ENCODE measurements at regions not wholly inside any gene's neighbourhood (a gene's known extent, or its start where the extent isn't known, plus 50 kb on each side); places are given as distances from the start of the nearest gene placed in this dataset.

DNA sequence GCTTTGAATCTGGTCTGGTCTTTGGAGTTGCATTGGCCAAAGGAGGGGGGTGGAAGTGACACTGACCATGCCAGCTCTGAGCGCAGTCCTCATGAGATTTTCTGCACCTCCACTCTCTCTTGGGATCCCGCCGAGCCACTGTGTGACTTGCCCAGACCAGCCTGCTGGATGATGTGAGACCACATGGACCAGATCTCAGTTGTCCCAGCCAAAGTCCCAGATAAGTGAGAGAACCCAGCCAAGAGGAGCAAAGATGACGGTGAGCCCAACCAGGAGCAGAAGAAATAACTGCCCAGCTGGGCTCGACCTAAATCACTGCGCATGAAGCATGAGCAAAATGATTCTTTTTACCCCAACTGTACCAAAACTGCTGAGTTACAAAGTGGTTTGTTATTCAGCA lies 96.5 kb upstream of the ERCC4 start:
- peaks cover 0 to 4% (median 2%) of the 10 kb centered on the region in 4 donors for H3K4me1 ChIP-seq (ENCODE audit: control insufficient read depth in 4 of 4, insufficient read depth in 4 of 4, low read length in 3 of 4)
- WGBS, result 88% methylated on average over 6 of the region's 6 CpGs
- H3K9me3 ChIP-seq (ENCODE audit: control insufficient read depth in 4 of 4, low read length in 3 of 4), result peaks cover 0 to 3% (median 0%) of the 10 kb centered on the region in 4 donors
- TF ChIP-seq HNF4A (conservative IDR thresholded peaks at IDR 0.05), result no peak
- no peak for TF ChIP-seq RXRA (IDR thresholded peaks at IDR 0.05)
- TF ChIP-seq, protein P1, sequence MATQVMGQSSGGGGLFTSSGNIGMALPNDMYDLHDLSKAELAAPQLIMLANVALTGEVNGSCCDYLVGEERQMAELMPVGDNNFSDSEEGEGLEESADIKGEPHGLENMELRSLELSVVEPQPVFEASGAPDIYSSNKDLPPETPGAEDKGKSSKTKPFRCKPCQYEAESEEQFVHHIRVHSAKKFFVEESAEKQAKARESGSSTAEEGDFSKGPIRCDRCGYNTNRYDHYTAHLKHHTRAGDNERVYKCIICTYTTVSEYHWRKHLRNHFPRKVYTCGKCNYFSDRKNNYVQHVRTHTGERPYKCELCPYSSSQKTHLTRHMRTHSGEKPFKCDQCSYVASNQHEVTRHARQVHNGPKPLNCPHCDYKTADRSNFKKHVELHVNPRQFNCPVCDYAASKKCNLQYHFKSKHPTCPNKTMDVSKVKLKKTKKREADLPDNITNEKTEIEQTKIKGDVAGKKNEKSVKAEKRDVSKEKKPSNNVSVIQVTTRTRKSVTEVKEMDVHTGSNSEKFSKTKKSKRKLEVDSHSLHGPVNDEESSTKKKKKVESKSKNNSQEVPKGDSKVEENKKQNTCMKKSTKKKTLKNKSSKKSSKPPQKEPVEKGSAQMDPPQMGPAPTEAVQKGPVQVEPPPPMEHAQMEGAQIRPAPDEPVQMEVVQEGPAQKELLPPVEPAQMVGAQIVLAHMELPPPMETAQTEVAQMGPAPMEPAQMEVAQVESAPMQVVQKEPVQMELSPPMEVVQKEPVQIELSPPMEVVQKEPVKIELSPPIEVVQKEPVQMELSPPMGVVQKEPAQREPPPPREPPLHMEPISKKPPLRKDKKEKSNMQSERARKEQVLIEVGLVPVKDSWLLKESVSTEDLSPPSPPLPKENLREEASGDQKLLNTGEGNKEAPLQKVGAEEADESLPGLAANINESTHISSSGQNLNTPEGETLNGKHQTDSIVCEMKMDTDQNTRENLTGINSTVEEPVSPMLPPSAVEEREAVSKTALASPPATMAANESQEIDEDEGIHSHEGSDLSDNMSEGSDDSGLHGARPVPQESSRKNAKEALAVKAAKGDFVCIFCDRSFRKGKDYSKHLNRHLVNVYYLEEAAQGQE (IDR thresholded peaks at IDR 0.05), result no peak
- no peak for TF ChIP-seq RAD21 (IDR thresholded peaks at IDR 0.05)
- TF ChIP-seq GABPA (IDR thresholded peaks at IDR 0.05 in 1 of 2, conservative IDR thresholded peaks at IDR 0.05 in 1 of 2), result no peak
- TF ChIP-seq, protein P2, sequence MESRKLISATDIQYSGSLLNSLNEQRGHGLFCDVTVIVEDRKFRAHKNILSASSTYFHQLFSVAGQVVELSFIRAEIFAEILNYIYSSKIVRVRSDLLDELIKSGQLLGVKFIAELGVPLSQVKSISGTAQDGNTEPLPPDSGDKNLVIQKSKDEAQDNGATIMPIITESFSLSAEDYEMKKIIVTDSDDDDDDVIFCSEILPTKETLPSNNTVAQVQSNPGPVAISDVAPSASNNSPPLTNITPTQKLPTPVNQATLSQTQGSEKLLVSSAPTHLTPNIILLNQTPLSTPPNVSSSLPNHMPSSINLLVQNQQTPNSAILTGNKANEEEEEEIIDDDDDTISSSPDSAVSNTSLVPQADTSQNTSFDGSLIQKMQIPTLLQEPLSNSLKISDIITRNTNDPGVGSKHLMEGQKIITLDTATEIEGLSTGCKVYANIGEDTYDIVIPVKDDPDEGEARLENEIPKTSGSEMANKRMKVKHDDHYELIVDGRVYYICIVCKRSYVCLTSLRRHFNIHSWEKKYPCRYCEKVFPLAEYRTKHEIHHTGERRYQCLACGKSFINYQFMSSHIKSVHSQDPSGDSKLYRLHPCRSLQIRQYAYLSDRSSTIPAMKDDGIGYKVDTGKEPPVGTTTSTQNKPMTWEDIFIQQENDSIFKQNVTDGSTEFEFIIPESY (IDR thresholded peaks at IDR 0.05), result no peak
- TF ChIP-seq TAF1 (conservative IDR thresholded peaks at IDR 0.05), result no peak
- TF ChIP-seq FOXA1 (IDR thresholded peaks at IDR 0.05), result no peak
- no peak for TF ChIP-seq SP1 (IDR thresholded peaks at IDR 0.05)
- TF ChIP-seq, protein P3, sequence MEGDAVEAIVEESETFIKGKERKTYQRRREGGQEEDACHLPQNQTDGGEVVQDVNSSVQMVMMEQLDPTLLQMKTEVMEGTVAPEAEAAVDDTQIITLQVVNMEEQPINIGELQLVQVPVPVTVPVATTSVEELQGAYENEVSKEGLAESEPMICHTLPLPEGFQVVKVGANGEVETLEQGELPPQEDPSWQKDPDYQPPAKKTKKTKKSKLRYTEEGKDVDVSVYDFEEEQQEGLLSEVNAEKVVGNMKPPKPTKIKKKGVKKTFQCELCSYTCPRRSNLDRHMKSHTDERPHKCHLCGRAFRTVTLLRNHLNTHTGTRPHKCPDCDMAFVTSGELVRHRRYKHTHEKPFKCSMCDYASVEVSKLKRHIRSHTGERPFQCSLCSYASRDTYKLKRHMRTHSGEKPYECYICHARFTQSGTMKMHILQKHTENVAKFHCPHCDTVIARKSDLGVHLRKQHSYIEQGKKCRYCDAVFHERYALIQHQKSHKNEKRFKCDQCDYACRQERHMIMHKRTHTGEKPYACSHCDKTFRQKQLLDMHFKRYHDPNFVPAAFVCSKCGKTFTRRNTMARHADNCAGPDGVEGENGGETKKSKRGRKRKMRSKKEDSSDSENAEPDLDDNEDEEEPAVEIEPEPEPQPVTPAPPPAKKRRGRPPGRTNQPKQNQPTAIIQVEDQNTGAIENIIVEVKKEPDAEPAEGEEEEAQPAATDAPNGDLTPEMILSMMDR (IDR thresholded peaks at IDR 0.05; ENCODE audit: low read depth, low read length, missing input control), result no peak
- H3K36me3 ChIP-seq (ENCODE audit: control insufficient read depth in 4 of 4, insufficient read depth in 3 of 4, low read depth in 1 of 4, low read length in 3 of 4), result no peaks in the 10 kb centered on the region
- H3K4me3 ChIP-seq (ENCODE audit: low read depth in 1 of 3, low read length in 3 of 3), result no peak overlapping the region
- no peaks in the 10 kb centered on the region for H3K27me3 ChIP-seq (ENCODE audit: control insufficient read depth in 4 of 4, insufficient read depth in 4 of 4, low read length in 3 of 4)
- DNase-seq (ENCODE audit: low spot score), result no peak
- no peak overlapping the region for H3K9ac ChIP-seq (ENCODE audit: low read depth in 1 of 2, low read length in 2 of 2)
- H3K27ac ChIP-seq (ENCODE audit: low read depth in 1 of 2, low read length in 2 of 2), result no peak overlapping the region

DNA sequence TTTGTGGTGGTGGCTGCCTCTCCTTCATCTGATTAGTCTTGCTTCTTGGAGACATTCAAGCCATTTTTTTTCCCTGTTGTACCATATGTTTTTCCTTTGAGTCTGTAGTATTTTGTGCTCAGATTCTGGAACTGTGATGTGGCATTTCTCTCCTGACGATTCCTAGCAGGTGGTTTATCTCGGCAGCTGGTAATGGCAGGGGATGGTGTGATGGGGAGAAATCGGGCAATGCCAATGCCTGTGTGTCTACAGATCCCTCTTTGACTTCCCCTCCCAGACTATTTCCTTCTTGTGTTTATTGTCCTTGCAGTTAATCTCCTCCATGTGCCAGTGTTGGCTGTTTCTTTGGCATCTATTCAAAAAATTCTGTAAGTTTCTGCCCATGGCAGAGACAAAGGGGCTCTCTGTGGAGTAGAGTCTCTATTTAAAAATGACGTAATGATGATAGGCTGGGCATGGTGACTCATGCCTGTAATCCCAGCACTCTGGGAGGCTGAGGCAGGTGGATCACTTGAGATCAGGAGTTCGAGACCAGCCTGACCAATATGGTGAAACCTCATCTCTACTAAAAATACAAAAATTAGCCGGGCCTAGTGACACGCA lies 90.2 kb upstream of the ERCC4 start:
- Histone ChIP-seq H3K4me1 (ENCODE audit: control insufficient read depth in 4 of 4, insufficient read depth in 4 of 4, low read length in 3 of 4) (no peaks in the 10 kb centered on the region), H3K9me3 (ENCODE audit: control insufficient read depth in 4 of 4, low read length in 3 of 4) (no peaks in the 10 kb centered on the region)
- WGBS, result 81% methylated on average over 7 of the region's 7 CpGs
- no peak for TF ChIP-seq JUND (IDR thresholded peaks at IDR 0.05)
- TF ChIP-seq, protein P4, sequence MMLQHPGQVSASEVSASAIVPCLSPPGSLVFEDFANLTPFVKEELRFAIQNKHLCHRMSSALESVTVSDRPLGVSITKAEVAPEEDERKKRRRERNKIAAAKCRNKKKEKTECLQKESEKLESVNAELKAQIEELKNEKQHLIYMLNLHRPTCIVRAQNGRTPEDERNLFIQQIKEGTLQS (IDR thresholded peaks at IDR 0.05), result no peak
- TF ChIP-seq, protein P2 (IDR thresholded peaks at IDR 0.05), result no peak
- no peak for TF ChIP-seq FOXA2 (IDR thresholded peaks at IDR 0.05)
- TF ChIP-seq YY1 (IDR thresholded peaks at IDR 0.05), result no peak
- TF ChIP-seq HNF4A (conservative IDR thresholded peaks at IDR 0.05), result no peak
- TF ChIP-seq EGR1 (IDR thresholded peaks at IDR 0.05; ENCODE audit: low read depth in 2 of 2), result no peak
- TF ChIP-seq, protein P3 (IDR thresholded peaks at IDR 0.05; ENCODE audit: low read depth, low read length, missing input control), result no peak
- TF ChIP-seq, protein P5, sequence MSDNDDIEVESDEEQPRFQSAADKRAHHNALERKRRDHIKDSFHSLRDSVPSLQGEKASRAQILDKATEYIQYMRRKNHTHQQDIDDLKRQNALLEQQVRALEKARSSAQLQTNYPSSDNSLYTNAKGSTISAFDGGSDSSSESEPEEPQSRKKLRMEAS (IDR thresholded peaks at IDR 0.05), result no peak
- TF ChIP-seq TAF1 (conservative IDR thresholded peaks at IDR 0.05), result no peak
- TF ChIP-seq FOXA1 (IDR thresholded peaks at IDR 0.05), result no peak
- TF ChIP-seq GABPA (IDR thresholded peaks at IDR 0.05 in 1 of 2, conservative IDR thresholded peaks at IDR 0.05 in 1 of 2), result no peak
- TF ChIP-seq RAD21 (IDR thresholded peaks at IDR 0.05), result no peak
- no peak for TF ChIP-seq SP1 (IDR thresholded peaks at IDR 0.05)

More for the DNA sequence above, 90.2 kb upstream of the ERCC4 start:
- Histone ChIP-seq H3K9ac (ENCODE audit: low read depth in 1 of 2, low read length in 2 of 2) (no peak overlapping the region), H3K4me3 (ENCODE audit: low read depth in 1 of 3, low read length in 3 of 3) (no peak overlapping the region), H3K27ac (ENCODE audit: low read depth in 1 of 2, low read length in 2 of 2) (no peak overlapping the region), H3K36me3 (ENCODE audit: control insufficient read depth in 4 of 4, insufficient read depth in 3 of 4, low read depth in 1 of 4, low read length in 3 of 4) (no peaks in the 10 kb centered on the region), H3K27me3 (ENCODE audit: control insufficient read depth in 4 of 4, insufficient read depth in 4 of 4, low read length in 3 of 4) (no peaks in the 10 kb centered on the region)
- DNase-seq (ENCODE audit: low spot score), result no peak

All from liver (tissue), 8 donors.